ENCODE measurements at regions not wholly inside any gene's neighbourhood (a gene's known extent, or its start where the extent isn't known, plus 50 kb on each side); places are given as distances from the start of the nearest gene placed in this dataset.

DNA sequence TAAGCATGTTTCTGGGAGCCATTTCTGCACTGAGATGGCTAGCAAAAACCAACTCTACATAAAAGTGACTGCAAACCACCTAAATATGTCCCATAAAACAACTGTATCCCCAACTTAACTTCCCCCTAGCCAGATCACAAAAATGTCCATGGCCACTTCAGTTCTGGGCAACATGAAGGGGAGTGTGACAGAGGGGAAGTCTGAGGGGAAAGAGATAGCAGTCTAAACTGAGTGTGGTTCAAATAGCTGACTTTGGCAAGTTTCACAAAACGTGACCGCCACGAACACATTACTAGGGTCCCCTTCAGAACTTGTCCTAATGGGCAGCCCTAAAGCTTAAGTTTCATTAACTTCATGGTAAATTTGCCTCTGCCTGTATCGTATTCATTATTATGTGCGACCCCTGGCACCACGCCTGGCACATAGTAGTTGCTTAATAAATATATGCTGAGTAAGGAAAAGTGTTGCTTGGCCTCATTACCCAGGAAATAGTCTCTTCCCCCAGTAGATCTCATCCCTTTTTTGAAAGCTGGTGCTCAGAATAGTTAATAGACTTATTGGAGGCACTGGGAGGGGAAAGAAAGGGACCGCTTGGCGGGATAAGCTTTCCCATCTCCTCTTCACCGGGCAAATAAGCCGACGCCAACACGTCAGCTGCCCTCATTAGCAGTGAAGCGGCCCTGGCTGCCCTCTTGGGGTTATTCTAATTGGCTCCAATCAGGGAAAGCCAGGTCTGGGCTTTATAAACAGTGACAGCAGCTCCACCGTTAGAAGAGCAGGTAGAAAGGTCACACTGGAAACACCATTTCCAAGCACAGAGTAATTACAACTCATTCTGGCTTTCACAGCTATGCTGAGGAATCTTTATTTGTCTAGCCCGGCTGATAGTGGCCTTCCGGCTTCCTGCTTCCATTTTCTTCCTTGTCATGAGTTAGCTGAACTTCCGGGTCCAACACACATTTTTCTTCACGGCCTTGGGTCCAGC lies 122.1 kb downstream of the LRIG2 start:
- H3K27ac ChIP-seq = no peak overlapping the region
- no peak for TF ChIP-seq ZFX (IDR thresholded peaks at IDR 0.05; ENCODE audit: borderline replicate concordance)
- TF ChIP-seq, protein P1, sequence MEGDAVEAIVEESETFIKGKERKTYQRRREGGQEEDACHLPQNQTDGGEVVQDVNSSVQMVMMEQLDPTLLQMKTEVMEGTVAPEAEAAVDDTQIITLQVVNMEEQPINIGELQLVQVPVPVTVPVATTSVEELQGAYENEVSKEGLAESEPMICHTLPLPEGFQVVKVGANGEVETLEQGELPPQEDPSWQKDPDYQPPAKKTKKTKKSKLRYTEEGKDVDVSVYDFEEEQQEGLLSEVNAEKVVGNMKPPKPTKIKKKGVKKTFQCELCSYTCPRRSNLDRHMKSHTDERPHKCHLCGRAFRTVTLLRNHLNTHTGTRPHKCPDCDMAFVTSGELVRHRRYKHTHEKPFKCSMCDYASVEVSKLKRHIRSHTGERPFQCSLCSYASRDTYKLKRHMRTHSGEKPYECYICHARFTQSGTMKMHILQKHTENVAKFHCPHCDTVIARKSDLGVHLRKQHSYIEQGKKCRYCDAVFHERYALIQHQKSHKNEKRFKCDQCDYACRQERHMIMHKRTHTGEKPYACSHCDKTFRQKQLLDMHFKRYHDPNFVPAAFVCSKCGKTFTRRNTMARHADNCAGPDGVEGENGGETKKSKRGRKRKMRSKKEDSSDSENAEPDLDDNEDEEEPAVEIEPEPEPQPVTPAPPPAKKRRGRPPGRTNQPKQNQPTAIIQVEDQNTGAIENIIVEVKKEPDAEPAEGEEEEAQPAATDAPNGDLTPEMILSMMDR (IDR thresholded peaks at IDR 0.05) = no peak

GRCh38 chr1:113197719-113198330 lies 124.8 kb downstream of the LRIG2 start:
- no peak overlapping the region for H3K27ac ChIP-seq
- TF ChIP-seq, protein P1 (IDR thresholded peaks at IDR 0.05) = no peak
- TF ChIP-seq ZFX (IDR thresholded peaks at IDR 0.05; ENCODE audit: borderline replicate concordance) = no peak

DNA sequence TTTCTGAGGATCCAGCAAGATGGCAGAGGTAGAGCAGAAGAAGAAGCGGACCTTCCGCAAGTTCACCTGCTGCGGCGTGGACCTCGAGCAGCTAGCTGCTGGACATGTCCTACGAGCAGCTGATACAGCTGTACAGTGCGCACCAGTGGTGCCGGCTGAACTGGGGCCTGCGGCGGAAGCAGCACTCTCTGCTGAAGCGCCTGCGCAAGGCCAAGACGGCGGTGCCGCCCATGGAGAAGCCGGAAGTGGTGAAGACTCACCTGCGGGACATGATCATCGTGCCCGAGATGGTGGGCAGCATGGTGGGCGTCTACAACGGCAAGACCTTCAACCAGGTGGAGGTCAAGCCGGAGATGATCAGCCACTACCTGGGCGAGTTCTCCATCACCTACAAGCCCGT lies 125.8 kb downstream of the LRIG2 start:
- TF ChIP-seq, protein P1 (IDR thresholded peaks at IDR 0.05) = no peak
- TF ChIP-seq ZFX (IDR thresholded peaks at IDR 0.05; ENCODE audit: borderline replicate concordance) = no peak
- no peak overlapping the region for H3K27ac ChIP-seq

DNA sequence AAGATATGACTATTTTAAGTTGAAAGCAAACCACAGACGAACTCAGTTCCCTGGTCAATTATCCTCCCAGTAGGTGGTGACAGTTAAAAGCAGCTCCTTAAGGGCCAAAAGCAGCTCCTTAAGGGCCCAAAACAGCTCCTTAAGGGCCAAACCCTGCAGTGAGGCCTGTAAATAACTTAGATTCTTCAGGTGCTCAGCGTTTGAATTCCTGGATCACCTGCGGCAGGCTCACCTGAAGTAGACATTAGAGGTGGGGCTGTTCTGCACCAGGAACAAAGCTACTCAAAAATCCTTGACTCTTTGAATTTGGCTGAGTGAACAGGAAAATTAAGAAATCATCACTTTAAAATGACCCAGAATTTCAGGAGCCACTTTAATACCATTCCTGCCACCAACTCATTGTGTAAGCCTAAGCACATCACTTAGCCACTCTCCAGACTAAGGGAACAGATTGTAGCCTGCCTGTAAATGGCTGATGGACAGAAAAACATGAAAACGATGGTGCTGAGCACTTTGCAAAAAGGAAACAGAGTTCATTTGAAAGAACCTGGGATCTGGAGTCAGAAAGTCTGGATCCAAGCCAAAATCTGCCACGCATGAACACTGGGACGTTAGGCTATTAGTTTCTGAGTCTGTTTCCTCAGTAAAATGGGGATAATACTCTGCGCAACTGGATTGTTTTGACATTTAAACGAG lies 126.9 kb downstream of the LRIG2 start:
- H3K27ac ChIP-seq = no peak overlapping the region
- TF ChIP-seq, protein P1 (IDR thresholded peaks at IDR 0.05) = no peak
- no peak for TF ChIP-seq ZFX (IDR thresholded peaks at IDR 0.05; ENCODE audit: borderline replicate concordance)

DNA sequence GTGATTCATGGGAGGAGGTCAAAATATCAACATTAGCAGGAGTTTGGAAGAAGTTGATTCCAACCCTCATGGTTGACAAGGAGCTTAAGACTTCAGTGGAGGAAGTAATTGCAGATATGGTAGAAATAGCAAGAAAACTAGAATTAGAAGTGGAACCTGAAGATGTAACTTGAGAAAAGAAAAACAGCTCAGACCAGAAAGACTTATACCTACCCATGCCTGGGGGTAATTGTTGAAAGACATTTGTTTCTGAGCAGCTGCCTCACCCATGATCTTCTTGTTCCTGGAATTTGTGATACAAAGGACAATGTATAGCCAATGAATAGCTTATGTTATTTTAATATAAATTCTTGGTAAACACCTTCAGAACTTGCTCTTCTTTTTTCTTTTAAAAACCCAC lies 128.6 kb downstream of the LRIG2 start:
- no peak overlapping the region for H3K27ac ChIP-seq
- TF ChIP-seq, protein P1 (IDR thresholded peaks at IDR 0.05) = no peak
- TF ChIP-seq ZFX (IDR thresholded peaks at IDR 0.05; ENCODE audit: borderline replicate concordance) = no peak

- no peak for TF ChIP-seq ZFX (IDR thresholded peaks at IDR 0.05; ENCODE audit: borderline replicate concordance)
- TF ChIP-seq, protein P1 (IDR thresholded peaks at IDR 0.05) = no peak
- H3K27ac ChIP-seq = no peak overlapping the region
Observed at GRCh38 chr1:113205980-113206766, 133.2 kb downstream of the LRIG2 start.
